NCI-H2107 treated with DMSO at 0.1 percent for 48 hours (cell line): ENCODE measurements at regions not wholly inside any gene's neighbourhood (a gene's known extent, or its start where the extent isn't known, plus 50 kb on each side); places are given as distances from the start of the nearest gene placed in this dataset.

Experiments
- DNase-seq: peaks from one replicate; lab custom pipeline; 2025; ENCODE audit not compliant: unreplicated experiment; lab: John Stamatoyannopoulos, UW

DNA sequence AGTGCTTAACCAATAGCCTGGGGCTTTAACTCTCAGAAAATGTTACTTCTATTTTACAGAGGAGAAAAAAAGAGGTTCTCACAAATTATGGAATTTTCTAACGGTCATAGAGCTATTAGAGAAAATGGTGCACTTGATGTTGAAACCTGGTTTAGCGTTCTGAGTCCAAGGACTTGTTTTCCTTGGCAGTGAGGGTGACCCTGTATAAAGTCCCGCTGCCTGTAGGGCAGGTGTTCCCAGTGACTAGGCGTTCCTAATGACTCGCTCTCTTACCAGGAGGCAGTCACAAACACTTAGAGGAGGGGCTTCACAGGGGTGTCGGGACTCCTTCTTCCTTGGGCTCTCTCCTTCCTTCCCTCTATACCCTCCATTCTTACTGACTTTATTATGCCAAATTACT, 175.8 kb downstream of the ACTR3 start:
- no peak for DNase-seq

DNA sequence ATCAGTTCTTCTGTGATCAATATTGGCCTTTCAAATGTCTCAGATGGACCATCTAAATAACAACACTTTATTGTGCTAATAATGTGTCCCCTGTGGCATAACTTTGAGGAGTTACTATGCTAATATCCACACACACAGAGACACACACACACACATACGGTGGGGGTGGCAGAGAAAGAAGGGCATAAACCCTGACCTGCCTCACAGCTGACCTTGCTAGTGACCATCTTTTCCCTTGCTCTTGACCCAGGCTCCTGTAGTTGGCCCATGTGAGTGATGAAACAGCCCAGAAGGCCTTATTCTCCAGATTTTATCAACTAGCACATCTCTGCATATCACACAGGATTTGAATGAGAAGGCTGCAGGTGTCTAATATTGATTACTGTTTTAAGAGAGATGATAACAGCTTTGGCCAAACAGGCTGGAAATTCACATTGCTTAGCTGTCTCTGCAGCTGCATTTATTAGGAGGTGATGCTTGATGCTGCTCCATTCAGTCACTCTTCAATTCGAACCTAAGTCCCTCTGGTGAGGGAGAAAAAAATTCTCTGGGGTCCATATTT, 176.4 kb downstream of the ACTR3 start:
- DNase-seq = no peak

DNA sequence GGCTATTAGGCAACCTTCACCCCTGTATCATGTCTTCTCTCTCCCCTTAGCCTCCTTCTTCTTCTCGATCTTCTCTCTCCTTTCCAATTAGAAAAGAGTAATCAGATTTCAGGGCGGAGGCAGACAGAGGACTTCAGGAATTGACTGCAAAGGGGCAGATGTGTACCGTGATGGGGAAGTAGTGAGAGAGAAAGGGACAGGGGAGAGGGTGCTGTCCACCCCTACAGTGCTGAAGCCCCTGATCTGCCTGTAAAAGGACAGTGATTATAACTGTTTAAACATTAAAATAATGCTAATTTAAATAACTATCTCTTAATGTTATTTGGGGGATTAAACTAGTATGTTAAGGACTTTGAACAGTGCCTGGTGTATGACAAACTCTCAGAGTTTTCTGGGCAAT, 178.5 kb downstream of the ACTR3 start:
- DNase-seq = no peak

DNA sequence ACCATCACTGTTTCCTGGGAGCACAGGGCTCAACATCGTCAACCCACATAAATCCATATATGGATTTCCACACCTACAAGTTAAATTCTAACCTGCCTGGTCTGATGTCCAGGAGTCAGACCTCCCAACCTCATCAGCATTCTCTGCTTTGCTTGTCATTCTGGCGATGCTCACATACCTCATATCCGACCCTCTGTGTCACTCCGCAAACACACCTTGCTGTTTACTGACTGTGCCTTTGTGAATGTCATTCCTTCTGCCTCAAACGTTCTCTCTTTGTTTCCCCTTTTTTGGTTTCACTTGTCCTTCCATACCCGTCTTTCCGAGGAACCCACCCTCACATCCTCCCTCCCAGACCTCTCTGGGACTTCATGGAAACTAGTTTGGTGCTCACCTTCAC, 187.1 kb downstream of the ACTR3 start:
- DNase-seq = no peak

DNA sequence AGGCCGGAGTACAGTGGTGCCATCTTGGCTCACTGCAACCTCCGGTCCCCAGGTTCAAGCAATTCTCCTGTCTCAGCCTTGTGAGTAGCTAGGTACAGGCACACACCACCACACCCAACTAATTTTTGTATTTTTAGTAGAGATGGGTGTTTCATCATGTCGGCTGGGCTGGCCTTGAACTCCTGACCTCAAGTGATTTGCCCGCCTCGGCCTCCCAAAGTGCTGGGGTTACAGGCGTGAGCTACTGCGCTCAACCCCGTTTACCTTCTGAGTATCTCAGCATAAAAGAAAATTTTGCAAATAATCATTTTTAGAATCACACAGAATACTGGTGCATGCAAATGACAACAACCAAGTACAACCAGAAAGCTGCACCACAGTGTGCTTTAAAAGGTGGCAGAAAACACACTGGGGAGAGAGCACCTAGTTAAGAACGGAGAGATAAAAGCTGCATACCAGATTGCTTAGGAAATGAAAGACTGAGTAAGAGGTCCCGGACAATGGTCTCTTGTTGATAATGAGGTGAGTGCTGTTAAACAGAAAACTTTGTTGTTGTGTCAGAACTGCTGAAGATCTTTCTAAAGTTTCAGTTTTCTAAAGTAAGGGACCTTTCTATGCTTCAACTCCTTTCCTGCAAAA, 189.6 kb downstream of the ACTR3 start:
- DNase-seq = no peak

DNA sequence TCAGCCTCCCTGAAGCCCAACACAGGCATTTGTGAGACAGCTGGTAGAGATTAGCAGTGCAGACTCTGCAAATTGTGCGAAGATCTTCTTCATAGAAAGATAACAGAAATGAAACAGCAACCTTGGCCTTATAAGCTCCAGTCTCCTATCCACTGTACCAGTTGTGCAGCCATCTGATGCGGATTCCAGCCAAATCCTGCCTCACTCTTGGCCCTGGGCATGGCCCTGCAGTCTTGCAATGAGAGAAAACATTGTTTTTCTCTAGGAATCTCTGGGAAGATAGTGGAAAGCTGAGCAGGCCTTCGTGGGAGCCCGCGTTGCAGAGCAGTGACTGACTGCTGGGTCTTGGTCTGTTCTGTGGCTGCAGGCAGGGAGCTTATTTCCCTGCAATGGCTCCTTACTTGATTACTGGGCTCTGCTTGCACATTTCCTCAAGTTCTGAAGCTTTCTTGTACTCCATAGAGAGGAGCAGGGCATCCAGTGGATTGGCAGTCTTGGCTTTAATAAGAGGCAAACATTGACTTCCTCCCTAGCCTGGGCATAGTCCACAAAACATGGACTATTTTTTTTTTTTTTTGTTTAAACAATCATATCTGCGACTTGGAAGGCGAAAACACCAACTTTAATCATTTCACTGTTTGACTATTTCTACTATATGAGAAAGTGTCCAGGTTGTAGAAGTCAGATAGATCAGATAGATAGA, 193.0 kb downstream of the ACTR3 start:
- no peak for DNase-seq

DNA sequence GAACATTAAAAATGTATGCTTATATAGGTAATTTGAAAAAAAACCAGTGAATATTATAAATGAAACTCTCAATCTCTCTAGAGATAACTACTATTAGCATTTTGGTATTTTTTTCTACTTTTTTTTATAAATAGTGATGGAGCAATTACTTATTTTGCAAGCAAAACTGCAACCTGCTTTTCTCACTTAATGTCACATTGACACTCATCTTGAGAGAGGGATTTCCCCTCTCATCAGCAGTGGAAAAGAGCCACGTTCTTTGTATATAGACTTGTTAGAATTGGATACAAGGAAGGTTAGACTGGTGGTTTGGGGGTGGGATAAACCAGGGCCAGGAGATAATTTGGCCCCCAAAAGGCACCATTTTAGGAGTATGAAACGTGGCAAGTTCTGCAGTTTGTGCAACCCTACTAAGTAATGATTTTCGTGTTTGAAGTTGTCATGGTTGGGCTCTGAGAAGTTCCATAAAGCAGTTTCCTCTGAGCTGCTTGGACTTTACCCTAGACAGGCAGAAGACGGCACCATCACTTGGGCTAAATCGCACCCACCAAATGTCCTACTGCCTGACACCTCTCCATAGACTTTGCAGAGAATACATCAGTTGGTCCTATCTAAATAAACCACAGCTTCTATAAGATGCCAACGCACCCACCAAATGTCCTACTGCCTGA, 194.0 kb downstream of the ACTR3 start:
- DNase-seq = no peak

DNA sequence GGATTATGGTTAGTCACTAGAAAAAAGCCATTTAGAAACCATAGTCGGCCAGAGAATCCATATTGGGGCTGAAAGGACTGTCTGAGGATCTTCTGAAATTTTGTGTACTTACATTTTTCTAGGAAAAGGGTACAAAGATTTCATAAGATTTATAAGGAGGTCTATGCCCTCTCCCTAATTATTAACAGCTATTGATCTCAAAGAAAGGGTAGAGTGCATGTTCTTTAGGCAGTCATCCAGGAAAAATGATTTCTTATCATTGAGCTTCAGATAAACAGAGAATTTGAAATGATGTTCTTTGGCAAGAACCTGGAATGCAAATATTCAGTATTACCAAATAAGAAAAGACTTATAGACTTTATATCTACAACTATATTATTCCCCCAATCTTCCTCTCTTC, 195.3 kb downstream of the ACTR3 start:
- DNase-seq = no peak

DNA sequence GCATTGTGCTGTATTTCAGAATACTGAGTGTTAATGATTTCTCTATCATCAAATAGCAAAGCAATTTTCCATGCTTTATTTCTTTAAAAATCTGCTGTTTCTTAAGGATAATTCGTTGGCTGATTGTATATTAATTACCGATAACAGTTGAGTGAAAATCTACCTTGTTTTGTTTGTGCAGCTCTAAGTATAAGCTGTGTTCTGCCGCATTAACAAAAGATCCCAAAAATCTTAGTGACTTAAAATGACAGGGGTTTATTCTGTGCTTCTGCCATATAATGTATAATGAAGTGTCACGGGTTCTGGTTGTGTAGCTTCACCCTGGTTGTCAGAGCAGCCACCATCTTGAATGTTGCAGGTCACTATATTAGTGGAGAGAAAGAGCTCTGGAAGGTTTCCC, 196.1 kb downstream of the ACTR3 start:
- no peak for DNase-seq

DNA sequence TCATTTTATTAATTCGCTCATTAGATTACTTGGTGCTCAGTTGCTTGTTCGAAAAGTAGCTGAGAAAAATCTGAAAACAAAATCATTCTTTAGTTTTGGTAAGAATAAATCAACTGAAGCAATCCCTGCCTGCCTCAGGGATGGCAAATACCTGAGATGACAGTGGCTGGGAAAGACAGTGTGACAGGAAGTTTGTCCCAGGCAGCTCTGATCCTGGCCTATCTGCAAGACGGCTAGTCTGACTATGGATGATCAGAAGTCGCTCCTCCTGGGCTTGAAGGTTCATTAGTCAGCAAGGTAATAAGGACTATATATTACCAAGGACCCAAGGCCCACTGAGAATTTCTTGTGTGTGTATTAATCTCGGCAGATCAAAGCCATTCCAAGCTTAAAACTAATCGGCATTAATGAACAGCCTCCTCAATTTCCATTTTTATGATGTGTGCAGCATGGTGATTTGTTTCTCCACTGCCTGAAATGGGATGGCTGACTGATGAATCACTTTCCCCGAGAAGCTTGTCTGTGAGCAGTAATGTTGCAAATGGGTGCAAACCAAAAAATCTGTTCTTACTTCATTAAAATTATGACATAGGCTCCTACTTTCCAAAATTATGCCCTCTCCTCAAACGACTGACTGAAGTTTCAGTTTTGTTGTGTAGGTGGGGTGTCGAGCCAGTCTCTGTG, 199.9 kb downstream of the ACTR3 start:
- DNase-seq = no peak

DNA sequence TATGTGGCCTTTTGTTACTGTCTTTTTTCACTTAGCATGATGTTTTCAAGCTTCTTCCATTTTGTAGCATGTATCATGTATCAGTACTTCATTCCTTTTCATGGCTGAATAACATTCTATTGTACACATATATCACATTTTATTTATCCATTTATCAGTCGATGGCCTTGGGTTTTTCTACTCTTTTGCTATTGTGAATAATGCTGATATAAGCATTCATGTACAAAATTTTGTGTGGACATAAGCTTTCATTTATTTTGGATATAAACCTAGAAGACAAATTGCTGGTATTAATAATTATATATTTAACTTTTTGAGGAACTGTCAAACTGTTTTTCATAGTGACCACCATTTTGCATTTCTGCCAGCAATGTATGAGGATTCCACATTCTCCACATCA, 201.1 kb downstream of the ACTR3 start:
- no peak for DNase-seq

DNA sequence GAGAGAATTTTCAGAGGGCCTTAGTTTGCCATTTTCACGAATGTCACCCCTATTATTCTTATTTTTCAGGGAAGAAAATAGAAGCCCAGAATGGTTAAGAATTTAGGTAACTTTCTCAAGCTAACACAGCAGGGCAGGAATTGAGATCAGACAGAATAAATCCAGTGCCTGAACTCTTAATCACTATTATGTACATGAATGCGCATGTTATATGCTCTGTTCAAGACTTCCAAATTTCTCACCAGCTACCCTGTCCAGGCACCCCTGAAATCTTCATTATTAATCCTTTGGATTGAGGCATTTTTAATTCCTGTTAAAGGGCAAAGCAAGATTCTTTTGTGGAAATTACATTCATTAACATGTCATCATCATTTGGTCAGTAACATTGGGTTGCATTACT, 218.4 kb downstream of the ACTR3 start:
- no peak for DNase-seq

DNA sequence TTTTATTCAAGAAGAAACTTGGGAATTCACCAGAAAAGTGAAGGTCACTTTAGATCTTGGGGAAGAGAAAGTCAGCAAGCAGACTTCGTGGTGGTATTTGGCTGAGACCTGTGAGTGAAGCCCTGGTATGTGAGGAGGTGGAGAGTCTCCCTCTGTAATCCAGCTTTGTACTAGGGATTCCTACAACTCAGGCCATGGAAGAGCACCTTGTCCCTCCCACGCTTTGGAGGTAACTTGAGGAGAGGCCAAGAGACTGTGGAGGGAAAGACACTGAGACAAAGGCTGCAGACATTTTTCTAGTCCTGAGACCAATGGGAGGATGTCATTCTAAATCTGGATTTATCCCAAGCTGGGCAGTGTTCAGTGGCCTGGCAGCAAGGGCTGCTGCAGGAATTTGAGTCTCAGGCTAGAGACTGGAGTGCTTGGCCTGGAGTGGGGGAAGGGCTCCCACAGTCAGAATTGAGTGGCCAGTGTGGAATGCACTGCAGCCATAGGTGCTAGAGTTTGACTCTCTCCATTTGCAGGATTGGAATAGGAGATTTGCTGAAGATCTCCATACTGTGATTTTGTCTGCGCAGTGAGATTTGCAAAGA, 219.0 kb downstream of the ACTR3 start:
- no peak for DNase-seq

DNA sequence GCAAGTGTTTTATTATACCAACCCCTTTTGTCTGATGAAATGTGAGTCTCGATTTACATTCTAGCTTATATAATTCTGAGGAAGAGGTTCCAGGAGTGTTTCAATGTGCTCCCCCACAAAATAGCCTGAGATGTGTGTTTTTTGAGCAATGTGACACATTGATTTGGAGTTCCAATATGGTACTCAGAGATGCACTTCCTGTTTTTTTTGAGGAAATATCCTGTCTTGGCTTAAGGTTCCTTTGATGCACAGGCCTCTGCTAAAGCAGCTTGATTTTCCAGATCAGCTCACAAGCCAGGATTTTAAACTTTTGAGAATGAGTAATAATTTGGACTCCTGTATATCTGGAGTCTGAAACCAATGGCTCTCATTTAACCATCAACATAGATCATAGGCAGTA, 221.4 kb downstream of the ACTR3 start:
- DNase-seq = no peak

DNA sequence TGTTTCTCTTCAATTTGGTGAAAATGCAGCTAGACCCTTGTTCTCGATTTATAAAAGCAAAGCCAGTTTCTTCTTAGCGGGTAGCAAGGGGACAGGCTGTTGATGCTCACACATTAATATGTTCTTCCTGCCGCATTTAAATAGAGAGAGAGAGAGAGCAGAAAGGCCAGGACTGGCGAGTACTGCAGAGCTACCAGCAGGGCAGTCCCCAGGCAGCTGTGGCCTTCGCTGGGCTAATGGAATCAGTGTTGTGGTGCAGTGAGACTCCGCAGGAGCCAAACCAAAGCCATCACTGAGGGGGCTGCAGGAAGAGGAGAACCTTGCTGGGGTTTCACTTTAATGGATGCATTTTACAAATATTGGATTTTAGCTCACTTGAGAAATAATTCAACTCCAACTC, 223.6 kb downstream of the ACTR3 start:
- no peak for DNase-seq

DNA sequence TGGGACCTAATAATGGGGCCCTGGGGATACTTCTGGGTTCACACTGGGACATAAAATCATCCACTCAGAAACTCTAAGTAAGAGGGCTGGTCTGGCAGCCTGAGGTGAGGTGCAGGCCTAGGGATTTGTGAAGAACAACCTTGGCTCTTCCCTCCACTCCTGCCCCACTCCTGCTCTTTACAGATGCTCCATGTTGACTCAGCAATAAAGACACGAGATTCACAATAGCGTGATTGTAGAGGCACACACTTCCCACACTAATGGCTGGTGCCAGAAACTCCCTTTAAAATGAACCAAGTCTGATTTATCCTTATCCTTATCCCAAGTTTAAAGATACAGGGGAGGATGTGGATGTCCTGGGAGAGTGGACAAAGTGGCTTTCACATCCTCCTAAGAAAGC, 228.2 kb downstream of the ACTR3 start:
- no peak for DNase-seq

DNA sequence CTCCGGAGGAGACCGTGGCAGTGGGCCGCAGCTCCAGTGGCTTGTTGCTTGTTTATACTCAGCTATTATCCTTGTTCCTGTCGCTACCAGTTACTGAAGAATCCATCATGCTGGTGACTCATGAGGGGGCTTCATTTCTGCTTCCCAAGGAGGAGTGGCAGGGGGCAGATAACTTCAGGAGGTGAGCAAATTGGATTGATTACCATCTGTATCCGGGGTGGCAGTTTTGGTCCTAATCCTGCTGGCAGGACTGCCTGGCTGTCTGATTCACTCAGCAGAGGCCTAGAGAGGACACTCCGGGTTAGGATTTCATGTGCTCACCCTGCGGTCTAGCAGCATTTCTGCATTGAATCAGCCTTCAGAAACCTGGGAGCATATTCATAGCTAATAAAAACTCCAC, 230.0 kb downstream of the ACTR3 start:
- no peak for DNase-seq

DNA sequence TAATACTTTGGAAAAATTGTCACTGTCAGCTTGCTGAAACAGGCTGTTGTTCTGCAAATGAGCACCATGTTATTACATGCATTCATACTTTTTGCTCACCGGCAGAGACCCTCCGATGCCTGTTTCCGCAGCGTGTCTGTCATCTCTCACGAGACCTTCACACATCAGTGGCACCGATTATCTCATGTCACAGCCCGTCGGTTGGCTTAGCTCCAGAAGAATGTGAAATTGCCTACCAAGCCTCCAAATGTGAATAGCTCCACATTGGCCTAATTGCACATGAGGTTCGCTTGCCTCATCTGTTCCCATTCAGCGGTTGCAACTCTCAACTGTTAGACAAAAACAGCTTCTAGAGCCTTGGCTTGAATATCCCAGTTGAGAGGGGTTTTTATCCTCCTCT, 233.0 kb downstream of the ACTR3 start:
- DNase-seq = peak; percentile 6

DNA sequence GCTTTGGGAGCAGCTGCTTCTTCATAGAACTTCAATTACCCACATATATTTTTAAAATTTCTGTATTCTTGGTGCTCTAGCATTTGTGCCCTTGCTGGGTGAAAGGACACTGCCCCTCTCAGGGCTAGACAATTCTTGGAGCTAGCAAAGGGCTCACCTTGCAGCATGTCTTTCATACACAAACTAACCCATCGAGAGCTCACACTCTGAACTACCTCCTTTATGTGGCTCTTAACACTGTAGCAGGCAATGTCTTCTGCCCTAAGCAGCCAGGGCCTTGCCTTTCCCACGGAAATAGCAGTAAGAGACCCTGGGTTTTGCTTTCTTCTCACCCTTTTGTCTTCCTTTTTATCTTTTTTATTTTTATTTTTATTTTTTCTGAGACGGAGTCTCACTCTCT, 234.0 kb downstream of the ACTR3 start:
- DNase-seq = no peak

DNA sequence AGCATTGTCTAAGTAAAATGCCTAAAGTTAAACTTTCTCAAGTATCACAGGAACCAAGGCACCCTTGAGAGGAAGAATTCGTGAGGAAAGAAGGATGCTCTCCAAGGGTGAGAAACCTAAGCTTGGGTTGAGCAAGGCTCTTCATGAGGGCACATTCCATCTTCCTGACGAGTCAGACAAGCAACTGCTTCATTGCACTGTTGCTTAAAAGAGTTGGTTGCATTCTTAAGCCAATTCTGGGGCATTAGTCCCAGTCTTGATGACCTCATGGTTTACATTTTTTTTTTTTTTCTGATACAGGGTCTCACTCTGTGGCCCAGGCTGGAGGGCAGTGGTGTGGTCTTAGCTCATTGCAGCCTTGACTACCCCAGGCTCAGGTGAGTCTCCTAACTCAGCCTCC, 237.5 kb downstream of the ACTR3 start:
- DNase-seq = no peak

DNA sequence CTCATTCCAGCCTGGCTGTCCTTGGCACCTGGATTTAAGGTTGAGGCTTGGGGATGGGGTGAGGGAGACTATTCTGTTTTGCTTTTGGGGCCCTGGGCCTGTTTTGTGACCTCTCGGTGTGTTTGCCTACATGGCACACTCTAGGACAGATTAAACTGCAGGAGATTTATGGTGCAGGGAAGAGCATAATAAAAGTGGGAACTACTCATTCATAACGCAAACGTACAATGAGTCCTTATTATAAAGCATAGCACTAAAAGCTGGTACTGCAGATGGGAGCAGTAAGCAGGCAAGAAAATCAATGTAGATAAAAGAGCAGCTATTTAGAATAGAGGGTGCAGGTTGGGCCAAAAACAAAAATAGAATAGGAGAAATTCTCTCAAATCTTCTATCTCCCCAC, 238.4 kb downstream of the ACTR3 start:
- peak; percentile 48 for DNase-seq
